Fibroblast of upper back skin (primary cell): ENCODE measurements at regions not wholly inside any gene's neighbourhood (a gene's known extent, or its start where the extent isn't known, plus 50 kb on each side); places are given as distances from the start of the nearest gene placed in this dataset.
"Not testable (repeated sequence)": the region's sequence is repeated elsewhere in the genome, so short reads cannot be mapped to it uniquely, and the experiment has no call there.

ENCODE experiments used
- DNase-seq: peaks from one replicate; pipeline ENCODE4 v3.0.0-alpha.2; 2013

DNA sequence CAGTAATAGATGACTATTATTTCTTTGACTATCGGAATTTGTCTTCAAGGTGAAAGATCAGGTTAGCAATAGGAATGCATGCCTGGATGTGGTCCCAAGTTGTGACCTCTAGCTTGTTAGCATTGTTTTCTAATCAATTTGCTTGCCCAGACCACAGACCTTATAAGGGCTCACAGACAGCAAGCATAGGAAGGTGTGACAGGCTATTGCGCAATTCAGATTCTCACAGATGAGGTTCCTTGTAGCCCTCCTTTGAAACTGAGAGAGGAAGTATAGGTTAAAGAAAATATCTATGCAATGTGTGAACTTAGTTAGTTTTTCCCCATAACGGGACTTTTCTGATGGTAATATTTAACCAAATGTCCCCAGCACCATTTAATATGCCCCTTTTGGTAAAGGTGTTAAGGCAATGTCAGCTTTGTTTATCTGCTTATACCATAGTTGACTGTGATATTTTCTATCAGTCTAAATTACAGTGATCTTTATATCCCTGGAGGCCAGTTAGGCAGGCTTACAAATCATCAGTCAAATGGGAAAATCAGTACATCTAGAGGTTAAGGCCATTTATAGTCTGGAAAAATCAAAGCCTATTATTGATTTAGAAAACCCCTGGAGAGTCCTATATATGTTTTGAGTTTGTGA, 168.1 kb upstream of the MBNL1 start:
- no peak for DNase-seq

DNA sequence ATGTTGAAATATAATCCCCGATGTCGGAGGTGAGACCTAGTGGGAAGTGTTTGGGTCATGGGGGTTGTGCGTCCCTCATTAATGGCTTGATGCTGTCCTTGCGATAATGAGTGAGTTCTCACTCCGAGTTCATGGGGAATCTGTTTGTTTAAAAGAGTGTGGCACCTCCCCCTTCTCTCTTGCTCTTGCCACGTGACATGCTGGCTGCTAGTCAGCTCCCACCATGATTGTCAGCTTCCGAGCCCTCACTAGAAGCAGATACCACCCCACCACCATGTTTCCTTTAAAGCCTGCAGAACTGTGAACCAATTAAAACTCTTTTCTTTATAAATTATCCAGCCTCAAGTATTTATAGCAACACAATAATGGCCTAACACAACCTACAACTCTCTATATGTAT, 166.3 kb upstream of the MBNL1 start:
- no peak for DNase-seq

DNA sequence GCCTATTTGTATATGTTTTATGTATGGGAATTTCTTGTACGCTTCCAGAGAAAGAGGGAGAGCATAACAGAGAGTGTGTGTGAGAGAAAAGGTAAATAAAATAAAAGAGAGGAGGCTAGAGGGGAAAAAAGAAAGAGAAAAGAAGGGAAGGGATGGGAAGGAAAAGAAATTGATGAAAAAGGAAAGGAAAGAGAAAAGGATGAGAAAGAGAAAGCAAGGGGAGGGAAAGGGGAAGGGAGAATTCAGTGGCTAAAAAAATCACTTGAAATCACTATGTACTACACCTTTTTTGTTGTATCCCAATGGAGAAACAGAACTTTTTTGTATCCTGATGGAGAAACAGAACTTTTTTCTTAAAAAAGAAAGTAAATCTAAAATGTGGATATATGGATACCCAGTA, 165.5 kb upstream of the MBNL1 start:
- DNase-seq, result no peak

DNA sequence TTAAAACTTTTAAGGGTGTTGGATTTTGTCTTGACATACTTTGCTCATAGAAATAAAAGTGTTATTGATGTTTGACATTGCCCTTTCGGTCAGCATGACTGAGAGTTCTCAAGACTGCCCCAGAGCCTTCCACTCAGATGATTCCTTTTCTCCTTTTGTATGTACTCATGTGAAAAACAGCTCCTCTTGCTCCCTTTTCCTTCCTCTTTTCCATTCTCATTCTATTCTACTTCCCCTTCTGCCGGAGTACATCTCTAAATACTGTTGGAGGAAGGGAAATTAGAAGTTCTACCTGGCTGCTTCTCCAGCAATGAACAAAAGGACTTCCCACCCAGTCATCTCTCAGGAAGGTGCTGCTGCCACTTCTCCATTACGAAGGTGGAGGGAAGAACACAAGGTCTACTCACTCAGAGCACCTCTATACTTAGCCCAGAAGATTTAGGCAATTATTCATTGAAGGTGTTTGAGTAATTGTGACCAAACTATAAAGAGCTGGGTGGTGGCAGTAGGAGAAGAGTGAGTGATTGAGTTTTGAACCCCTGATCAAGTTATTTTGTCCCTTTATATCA, 163.8 kb upstream of the MBNL1 start:
- no peak for DNase-seq

DNA sequence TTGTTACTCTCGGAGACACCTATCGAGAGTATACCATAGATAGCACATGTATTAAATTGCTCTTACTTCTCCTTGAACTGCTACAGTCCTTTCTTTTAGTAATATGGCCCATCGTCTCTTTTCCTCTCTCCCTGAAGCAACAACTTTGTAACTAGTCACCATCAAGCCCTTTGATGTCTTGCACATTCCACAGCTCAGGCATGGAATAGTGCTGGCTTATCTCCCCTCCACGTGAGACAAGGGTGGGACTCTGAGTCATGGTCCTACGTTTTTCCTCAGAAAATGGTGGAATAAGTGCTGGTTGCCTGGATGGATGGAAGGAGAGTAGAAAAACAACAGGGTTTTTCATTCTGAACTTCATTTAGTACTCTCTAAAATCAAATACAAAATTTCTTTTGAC, 163.3 kb upstream of the MBNL1 start:
- DNase-seq, result no peak

DNA sequence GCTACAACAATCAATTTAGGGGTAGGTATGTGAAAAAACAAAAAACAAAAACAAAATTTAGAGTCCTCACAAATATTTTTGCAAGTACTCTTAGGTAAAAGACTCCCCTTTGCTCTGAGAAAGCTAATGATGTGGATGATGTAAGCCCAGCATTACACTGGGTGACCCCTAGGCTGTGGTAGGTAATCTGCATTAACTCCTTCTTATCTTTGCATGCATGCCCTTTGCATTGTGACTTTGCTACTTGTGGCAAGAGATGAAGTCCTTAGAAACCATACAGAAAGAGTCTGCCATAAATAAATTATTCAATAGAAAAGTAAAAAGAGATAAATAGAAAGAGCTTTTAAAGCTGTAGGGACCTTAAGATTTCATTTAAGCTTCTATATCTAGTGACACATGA, 159.7 kb upstream of the MBNL1 start:
- DNase-seq, result no peak

DNA sequence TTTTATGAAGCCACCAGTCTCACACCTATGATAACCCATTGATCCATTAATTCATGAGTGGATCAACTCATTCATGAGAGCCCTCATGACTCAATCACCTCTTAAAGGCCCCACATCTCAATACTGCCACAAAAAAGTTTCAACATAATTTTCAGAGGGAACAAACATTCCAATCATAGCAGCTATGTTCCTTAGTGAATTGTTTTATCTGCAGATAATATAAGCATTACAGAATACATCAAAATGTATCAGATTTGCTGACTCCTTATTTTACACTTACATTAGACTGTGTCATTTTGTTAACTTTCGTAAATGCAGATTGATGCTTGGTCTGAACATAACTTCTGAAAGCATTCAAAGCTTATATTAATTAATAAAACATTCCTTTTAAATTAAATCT, 155.3 kb upstream of the MBNL1 start:
- DNase-seq, result peak; percentile 43

DNA sequence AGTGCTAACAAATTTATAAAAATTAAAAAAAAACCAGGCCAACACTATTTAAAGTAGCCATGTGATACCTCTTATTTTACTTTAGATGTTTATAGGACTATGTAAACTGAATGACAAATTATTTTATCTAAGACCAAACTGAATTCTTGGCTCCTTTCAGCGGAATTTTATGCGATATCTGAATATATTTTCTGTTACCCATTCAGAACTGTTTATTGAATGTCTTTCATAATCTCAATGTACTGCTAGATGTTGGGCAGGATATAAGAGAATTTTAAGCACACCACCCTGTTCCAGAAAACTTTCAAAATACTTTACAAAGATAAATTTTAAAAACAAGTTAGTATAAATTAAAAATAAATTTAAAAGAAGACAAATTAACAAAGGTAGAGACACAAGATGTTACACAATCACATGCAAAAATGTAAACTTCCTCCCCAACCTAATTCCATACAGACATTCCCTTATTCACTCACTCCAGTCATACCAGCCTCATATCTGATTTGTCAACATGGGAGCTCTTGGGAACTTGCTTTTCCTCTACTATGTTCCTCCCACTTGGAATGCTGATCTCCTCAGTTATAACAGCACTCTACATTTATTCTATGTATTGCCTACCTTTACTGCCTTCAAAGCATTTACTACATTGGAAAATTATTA, 154.6 kb upstream of the MBNL1 start:
- no peak for DNase-seq

DNA sequence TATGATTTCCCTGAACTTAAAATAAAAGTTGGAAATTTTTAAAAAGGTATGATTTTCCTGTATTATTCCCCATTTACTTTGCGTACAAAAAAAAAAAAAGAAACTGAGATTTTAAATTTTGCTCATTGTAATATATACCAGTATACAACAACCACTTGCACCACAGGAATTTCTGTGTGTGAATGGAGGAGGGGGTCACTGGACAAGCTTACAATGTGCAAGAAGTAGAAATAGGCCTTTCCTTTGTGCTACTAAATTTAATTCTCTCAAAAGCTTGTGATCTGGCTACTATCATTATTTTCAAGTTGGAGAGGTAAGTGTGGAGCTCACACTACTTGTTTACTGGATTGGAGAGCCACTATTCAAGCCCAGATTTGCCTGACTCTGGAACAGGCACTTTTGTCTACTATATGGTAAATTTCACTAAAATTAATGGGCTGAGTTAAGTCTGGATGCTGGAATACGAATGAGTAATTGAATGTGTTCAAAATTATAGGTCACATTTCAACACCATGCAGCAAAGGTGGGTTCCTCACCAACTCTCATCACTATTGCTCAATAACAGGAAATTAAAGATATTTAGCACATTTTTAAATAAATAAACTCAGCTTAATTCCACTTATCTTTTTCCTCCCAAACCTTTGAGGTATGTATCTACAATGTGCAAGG, 148.0 kb upstream of the MBNL1 start:
- DNase-seq, result peak; percentile 67

DNA sequence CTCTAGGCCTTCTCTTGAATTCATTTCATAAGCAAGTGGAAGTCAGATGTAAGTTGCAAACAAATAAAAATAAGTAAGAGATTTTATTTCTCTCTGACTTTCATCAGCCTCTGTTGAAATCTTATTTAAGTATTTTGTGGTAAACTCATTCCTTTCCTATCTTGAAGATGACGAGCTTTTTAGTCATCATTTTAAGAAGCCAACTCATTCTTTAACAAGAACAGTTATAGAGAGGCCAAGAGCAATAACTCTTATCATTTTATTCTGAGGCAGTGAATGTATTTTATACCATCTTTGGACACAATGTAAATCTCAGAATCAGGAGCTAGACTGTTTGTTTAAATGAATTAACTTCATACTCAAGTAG, 147.5 kb upstream of the MBNL1 start:
- DNase-seq, result peak; percentile 92

DNA sequence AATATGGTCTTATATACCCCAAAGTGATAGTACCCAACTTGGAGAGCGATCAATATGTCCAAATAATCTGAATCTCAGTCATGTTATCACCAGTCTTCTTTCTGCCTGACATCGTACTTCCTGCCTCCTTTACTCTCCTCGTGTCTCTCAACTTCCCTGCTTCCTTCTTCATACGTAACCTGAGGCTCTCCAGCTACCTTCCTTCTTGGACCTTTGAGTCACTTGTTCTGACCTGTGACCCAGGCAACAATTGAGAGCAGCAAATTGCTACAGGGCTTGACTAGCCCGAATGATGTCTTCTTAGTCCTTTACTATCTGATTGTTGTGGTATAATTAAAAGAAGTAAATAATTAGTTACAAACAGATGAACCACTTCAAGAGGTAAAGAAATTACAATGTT, 145.9 kb upstream of the MBNL1 start:
- DNase-seq, result no peak

DNA sequence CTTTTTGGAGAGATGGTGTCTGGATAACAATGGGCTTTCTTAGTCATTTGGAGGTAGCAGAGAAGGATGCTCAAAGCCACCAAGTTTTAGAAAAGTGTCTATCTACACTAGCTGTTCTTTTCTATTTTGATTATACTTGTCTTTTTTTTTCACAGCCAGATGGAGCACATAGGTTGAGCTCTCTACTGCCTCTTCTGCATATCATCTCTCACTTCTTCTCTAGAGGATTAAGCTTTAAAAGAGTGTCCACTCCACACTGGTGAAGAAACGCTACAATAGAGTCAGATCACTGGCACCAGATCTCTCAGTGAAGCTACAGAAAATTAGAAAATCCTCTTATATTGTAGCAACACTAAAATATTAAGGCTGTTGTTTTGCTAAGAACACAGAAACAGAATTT, 145.3 kb upstream of the MBNL1 start:
- DNase-seq, result no peak

DNA sequence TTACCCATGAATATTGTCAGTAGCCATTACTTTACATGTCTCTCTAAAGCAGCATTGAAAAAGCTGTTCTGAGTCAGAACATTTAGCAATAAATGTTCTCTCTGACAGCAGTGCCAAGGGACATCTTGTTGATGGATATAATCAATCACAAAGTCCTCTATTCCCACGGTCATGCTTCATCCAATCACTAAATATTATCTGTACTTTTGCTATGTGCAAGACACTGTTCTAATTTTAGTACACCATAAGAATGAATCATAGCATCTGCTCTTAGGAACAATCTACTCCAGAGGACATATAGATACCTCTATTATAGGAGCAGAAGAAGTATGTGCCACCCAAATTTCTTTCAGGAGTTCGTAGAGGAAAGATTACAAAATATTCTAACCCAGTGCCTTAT, 142.5 kb upstream of the MBNL1 start:
- peak; percentile 84 for DNase-seq

DNA sequence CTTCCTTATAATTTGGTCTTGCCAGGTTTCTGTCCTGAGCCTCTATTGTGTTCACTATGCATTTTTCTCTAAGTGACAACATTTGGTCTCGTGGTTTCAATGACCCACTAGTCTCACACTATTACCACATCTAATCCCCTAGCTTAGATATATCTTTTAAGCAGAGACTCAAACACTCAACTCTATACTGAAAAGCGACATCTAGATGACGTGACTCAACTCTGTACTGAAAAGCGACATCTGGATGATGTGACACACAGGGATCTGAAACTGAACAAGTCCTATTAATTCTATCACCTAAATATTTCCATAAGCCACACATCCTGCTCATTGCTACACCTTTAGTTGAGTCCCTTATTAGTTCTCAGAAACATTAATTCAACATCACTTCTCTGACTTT, 141.7 kb upstream of the MBNL1 start:
- DNase-seq, result peak; percentile 50

DNA sequence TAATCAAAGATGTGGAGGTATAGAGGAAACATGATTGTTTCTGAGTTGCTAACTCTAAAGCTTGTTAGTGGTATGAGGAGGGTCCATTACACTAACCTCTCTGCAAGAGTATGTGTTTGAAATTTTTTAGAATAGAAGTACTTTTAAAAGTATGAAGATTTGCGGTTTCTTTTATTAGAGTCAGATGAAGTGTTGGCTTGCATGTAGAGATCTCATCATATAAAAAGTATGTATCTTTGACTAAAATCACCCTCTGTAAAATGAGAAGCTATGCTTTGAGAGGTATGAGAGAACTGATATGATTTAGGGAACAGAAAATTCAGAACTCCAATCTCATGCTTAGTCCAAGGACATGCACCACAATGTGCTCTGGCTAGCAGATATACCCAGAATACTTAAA, 140.4 kb upstream of the MBNL1 start:
- DNase-seq, result peak; percentile 76

DNA sequence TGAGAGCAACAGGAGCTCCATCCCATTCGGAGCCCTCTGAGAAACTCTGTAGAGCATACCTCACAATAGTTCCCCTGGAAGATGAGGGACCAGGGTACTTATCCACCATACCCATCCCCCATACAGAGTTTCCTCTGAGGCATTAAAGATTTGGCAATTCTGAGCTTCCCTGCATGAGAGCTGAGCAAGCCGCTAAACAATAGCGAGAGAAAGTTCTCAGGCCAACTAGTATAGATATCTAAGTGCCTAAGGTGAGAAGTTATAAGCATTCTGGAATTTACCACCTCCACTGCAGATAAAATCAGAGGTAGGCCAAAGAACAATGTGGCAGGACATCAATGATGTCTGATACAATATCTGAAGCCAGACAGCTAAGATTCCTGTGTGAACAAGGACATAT, 129.1 kb upstream of the MBNL1 start:
- no peak for DNase-seq

DNA sequence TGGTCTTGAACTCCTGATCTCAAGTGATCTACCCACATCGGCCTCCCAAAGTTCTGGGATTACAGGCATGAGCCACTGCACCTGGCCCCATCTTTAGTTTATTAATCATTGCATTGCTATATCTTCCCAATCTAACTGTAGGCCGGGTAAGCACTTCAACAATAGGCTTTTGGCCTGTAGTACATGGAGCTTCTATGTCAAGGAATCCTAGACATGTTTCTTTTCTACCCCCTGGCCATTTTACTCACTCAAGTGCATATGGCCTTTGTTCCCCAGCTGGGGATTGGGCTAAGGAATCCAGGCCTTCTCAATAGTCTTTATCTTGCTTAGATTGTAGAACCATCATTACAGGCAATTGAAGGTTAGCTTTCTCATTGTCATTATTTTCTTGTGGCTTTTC, 122.3 kb upstream of the MBNL1 start:
- DNase-seq, result no peak

DNA sequence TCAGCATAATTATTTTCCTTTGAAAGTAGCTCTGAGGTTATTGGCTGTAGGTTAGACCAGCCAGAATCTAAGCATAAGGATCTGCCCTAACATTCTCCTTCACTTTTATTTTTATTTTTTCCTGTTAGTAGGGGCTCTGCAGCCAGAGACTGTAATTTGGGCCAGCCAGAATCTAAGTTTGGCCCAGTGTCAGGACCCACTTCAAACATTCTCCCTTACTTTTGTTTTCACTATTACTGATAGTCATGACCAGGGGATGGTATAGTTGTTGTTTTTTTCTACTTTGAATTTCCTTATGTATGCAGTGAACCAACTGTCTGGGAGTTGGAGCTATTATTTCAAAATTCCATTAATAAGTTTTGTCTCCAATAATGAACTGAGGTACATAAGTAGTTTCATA, 121.0 kb upstream of the MBNL1 start:
- no peak for DNase-seq

DNA sequence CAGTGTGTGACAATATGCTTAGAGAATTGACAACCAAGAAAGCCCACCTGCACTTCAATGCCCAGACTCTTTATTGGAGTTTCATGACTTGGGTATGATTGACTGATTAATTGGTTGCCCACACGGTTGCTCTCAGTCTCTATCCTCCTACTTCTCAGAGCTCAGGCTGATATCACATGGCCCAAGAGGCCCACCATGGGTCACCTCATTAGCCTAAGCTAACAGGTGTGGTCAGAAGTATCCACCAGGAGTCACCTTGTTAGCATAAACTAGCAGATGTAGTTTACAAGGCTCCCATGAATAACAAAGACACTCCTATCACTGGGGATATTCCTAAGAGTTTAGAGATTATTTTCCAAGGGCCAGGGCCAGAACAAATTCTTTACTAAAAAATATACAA, 120.2 kb upstream of the MBNL1 start:
- no peak for DNase-seq

DNA sequence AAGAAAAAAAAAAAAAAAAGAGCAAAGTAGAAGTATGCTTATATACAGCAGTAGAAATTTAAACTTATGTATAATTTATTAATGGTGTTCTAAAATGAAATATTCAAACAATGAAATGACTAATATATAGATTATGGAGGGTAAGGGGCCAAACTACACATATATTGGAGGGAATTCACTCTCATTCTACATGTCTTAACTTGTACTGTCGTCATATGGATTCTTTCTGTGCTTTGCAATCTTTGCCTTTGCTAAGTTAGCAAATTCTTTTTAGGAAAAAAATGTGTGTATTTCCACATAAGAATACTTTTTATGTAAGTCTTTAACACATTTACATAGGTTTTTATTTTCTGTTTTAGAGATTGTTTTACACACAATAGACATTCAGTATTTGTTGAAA, 118.9 kb upstream of the MBNL1 start:
- peak; percentile 58 for DNase-seq

DNA sequence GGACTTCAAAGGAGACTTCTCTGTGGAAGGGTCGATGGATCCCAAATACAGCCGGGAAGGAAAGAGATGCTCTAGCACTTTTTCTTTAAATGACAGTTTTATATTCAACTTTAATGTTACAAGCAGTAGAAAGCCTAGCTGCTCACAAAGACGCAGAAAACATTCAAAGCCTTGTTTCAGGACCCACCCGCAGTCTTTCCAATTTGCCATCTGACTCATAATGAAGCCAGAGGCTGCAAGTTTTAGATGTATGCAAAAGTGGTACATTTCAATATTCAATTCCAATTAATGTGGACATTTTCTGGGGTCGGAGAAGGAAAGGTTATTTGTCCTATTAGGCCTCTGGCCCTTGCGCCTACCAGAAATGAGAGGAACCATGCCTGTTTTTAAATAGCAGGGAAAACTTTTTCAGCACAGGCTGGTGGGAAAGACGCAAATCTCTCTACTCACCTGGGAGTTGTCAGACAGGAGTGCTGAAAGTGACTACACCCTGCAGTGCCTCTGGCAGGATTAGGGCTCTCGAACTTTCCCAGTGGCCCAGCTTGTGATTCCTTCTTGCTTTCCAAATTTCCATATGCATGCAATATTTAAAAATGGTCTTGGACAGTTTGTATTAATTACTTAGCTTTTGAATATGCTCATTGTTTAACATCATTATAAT, 117.4 kb upstream of the MBNL1 start:
- DNase-seq, result no peak

DNA sequence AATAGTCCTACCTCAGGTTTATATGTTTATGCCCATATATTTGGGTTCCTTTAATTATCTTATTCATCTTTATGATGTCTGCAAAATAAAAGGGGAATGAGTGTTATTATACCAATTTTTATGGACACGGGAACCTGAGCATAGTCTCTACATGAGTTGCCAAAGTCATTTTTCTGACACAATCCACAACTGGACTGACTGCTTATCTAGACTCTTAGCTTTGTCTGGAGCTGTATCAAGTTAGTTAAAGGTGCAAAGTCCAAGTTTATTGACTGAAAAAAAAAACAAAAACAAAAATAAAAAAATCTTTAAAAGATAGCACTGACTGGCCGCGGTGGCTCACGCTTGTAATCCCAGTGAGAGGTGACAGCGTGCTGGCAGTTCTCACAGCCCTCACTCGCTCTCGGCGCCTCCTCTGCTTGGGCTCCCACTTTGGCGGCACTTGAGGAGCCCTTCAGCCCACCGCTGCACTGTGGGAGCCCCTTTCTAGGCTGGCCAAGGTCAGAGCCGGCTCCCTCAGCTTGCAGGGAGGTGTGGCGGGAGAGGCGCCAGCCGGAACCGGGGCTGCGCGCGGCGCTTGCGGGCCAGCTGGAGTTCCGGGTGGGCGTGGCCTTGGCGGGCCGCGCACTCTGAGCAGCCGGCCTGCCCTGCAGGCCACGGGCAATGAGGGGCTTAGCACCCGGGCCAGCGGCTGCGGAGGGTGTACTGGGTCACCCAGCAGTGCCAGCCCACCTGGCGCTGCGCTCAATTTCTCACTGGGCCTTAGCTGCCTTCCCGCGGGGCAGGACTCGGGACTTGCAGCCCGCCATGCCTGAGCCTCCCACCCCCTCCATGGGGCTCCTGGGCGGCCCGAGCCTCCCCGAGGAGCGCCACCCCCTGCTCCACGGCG, 116.6 kb upstream of the MBNL1 start:
- not testable (repeated sequence) for DNase-seq

DNA sequence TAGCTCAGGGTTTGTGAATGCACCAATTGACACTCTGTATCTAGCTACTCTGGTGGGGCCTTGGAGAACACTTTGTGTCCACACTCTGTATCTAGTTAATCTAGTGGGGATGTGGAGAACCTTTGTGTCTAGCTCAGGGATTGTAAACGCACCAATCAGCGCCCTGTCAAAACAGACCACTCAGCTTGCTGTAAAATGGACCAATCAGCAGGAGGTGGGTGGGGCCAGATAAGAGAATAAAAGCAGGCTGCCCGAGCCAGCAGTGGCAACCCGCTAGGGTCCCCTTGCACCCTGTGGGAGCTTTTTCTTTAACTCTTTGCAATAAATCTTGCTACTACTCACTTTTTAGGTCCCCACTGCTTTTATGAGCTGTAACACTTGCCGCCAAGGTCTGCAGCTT, 115.6 kb upstream of the MBNL1 start:
- not testable (repeated sequence) for DNase-seq
